Retinal pigment epithelial cell (primary cell): ENCODE measurements at regions not wholly inside any gene's neighbourhood (a gene's known extent, or its start where the extent isn't known, plus 50 kb on each side); places are given as distances from the start of the nearest gene placed in this dataset.

Experiments used
- DNase-seq: peaks from one replicate; pipeline ENCODE4 v3.0.0-alpha.2; 2010; ENCODE audit warnings: low read depth
- H3K4me3 ChIP-seq: 2 replicates; pipeline ENCODE4 v1.5.1; 2011; ENCODE audit warnings: mild to moderate bottlenecking, low read length, control low read depth, moderate library complexity
- CTCF ChIP-seq: conservative IDR thresholded peaks from 2 replicates; pipeline ENCODE4 v1.5.1; 2011; ENCODE audit warnings: low read depth, low read length, control low read depth, inconsistent platforms

- no peak for TF ChIP-seq CTCF
- H3K4me3 ChIP-seq: no peak overlapping the region
- no peak for DNase-seq
These were observed 97.5 kb downstream of the PFDN4 start for GRCh38 chr20:54305421-54305820.

- H3K4me3 ChIP-seq: no peak overlapping the region
- no peak for DNase-seq
- TF ChIP-seq CTCF: no peak
These were observed 99.3 kb downstream of the PFDN4 start for GRCh38 chr20:54306985-54307710.

GRCh38 chr20:54308804-54309203, 100.9 kb downstream of the PFDN4 start:
- no peak for DNase-seq
- no peak for TF ChIP-seq CTCF

GRCh38 chr20:54318892-54319291, 111.0 kb downstream of the PFDN4 start:
- TF ChIP-seq CTCF: no peak
- H3K4me3 ChIP-seq: no peak overlapping the region
- DNase-seq: no peak

More at GRCh38 chr20:54308804-54309203, 100.9 kb downstream of the PFDN4 start:
- H3K4me3 ChIP-seq: no peak overlapping the region

- peak; percentile 79 for DNase-seq
- H3K4me3 ChIP-seq: no peak overlapping the region
- no peak for TF ChIP-seq CTCF
These were observed 112.3 kb downstream of the PFDN4 start for GRCh38 chr20:54320148-54320607.

- TF ChIP-seq CTCF: no peak
- DNase-seq: peak; percentile 64
- H3K4me3 ChIP-seq: no peak overlapping the region
These were observed 113.6 kb downstream of the PFDN4 start for GRCh38 chr20:54321352-54322087.
